Lower leg skin (tissue), 4 donors: ENCODE measurements at regions not wholly inside any gene's neighbourhood (a gene's known extent, or its start where the extent isn't known, plus 50 kb on each side); places are given as distances from the start of the nearest gene placed in this dataset.

Source experiments
- DNase-seq, 2 donors: peaks; one replicate each; pipeline ENCODE4 v3.0.0-alpha.2; 2019; ENCODE audit warnings: low spot score in 2 of 2
- H3K4me3 ChIP-seq: fragments of 200-600 bp; sonication (generic); 2 replicates; pipeline ENCODE4 v1.5.1; 2017; ENCODE audit warnings: mild to moderate bottlenecking, low read depth; ENCODE audit not compliant: poor library complexity, severe bottlenecking
- POLR2A ChIP-seq, 2 donors: fragments of 450-650 bp; IDR thresholded peaks; one replicate each; pipeline ENCODE4 v1.6.1; 2016 to 2017; ENCODE audit warnings: antibody characterized with exemption in 2 of 2, mild to moderate bottlenecking in 1 of 2, moderate library complexity in 1 of 2
- WGBS, 2 donors: methylation state at CpG; one replicate each; pipeline ENCODE4 v1.1.5; 2018; 5-methylcytosine and 5-hydroxymethylcytosine counted together
- intact Hi-C: fragments of 100-400 bp; cut with DNase I; formaldehyde crosslinking; loops from one replicate; pipeline ENCODE4 v1.15.0; 2023; ENCODE audit warnings: low total_unique reads
- TF ChIP-seq, protein P1 (sequence below), 3 donors: fragments of 450-650 bp; IDR thresholded peaks; one replicate each; pipeline ENCODE4 v1.5.1; 2016; ENCODE audit warnings: antibody characterized with exemption in 3 of 3, mild to moderate bottlenecking in 3 of 3, moderate library complexity in 2 of 3

GRCh38 chr2:105554235-105554634, 155.4 kb upstream of the FHL2 start:
- H3K4me3 ChIP-seq, result no peak overlapping the region
- no peak for TF ChIP-seq POLR2A (IDR thresholded peaks at IDR 0.05)
- TF ChIP-seq, protein P1, sequence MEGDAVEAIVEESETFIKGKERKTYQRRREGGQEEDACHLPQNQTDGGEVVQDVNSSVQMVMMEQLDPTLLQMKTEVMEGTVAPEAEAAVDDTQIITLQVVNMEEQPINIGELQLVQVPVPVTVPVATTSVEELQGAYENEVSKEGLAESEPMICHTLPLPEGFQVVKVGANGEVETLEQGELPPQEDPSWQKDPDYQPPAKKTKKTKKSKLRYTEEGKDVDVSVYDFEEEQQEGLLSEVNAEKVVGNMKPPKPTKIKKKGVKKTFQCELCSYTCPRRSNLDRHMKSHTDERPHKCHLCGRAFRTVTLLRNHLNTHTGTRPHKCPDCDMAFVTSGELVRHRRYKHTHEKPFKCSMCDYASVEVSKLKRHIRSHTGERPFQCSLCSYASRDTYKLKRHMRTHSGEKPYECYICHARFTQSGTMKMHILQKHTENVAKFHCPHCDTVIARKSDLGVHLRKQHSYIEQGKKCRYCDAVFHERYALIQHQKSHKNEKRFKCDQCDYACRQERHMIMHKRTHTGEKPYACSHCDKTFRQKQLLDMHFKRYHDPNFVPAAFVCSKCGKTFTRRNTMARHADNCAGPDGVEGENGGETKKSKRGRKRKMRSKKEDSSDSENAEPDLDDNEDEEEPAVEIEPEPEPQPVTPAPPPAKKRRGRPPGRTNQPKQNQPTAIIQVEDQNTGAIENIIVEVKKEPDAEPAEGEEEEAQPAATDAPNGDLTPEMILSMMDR (IDR thresholded peaks at IDR 0.05), result no peak
- intact Hi-C loops, result no loop called here
- no peak for DNase-seq

DNA sequence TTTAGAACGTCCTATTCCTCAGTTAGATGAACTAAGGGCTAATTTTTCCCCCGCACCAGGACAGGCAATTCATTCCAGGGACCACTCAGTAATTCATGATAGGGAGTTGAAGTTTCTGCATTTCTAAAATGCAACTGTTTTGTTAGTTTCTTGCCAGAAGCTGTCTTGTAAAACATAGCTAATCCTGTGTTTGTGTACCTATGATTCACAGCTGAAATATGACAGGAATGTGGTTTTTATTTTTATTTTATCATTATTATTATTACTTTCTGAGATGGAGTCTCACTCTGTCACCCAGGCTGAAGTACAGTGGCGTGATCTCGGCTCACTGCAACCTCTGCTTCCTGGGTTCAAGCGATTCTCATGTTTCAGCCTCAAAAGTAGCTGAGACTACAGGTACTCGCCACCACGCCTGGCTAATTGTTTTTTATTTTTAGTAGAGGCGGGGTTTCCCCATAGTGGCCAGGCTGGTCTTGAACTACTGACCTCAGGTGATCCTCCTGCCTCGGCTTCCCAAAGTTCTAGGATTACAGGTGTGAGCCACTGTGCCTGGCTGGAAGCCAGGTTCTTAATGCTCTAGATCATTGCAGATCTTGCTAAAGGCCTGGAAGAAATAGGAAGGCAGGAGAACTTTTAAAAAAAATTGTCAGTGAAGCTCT, 154.8 kb upstream of the FHL2 start:
- 52 to 55% methylated on average over 9 of the region's 9 CpGs for WGBS, 2 donors
- peak in 1 of 2 donors; percentile 58 for DNase-seq
- intact Hi-C loops, result no loop called here
- no peak overlapping the region for H3K4me3 ChIP-seq
- no peak for TF ChIP-seq POLR2A (IDR thresholded peaks at IDR 0.05)
- TF ChIP-seq, protein P1 (IDR thresholded peaks at IDR 0.05), result no peak

DNA sequence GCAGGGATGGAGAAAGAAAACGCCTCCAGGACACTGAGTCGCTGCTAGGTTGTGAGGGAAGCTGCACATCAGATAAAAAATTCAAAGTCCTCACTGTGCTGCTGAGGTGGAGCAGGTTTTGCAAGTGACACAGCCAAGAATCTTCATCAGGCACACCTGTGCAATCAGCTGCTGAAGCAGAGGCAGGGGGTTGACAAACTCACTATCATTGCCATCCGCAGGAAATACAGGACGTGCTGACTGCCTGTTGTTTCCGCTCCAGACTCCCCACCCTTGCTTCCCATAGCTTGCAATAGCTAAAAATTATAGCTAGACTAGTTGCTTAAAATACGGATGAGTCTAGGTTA, 147.8 kb upstream of the FHL2 start:
- no peak overlapping the region for H3K4me3 ChIP-seq
- no peak for TF ChIP-seq POLR2A (IDR thresholded peaks at IDR 0.05)
- 47 to 51% methylated on average over 6 of the region's 6 CpGs for WGBS, 2 donors
- peak; percentile 15 to 70 for DNase-seq
- intact Hi-C loops, result no loop called here

DNA sequence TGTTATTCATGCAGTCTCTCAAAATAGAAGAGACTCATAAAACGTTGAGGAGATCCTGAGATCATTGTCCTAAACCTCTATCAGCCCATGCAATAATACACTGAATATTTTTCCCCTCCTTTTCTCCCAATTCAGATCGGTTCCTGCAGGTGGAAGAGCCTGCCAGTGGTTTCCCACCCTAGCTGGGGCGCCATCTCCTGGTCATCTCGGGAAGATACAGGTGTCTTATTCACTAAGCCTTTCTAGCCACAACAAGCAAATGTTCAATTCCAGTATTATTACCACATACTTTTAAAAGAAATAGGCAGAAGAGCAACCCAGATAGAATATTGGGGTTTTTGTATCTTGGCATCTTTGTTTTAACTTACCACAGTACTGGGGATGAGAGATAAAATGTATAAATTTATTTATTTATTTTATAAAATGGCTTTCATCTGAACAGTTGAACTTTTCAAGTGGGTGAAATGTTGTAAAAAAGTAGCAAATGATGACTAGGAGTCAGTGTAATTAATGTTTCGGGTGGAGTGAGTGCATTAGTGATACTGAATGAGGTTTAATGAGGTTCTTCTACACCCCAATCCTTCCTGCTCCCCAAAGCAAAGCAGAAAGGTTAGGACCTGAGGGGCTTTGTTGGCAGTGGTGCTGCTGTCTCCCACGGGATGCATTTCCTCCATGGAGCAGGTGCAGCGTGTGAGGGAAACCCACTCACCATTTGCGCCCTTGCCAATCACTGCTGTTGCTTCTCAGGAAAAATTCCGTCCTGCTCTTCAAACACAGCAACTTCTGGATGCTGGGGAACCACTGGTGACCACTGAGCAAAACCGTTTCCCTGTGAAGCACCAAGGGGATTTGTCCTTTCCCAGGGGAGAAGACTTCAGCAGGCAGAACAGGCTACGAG, 147.1 kb upstream of the FHL2 start:
- peak; percentile 29 to 86 for DNase-seq
- intact Hi-C loops, result no loop called here
- WGBS, 2 donors, result 28 to 31% methylated on average over 11 of the region's 11 CpGs
- H3K4me3 ChIP-seq, result no peak overlapping the region
- TF ChIP-seq POLR2A (IDR thresholded peaks at IDR 0.05), result no peak
- TF ChIP-seq, protein P1 (IDR thresholded peaks at IDR 0.05), result peak in 1 of 3 donors; percentile 30

GRCh38 chr2:105544591-105545377, 145.9 kb upstream of the FHL2 start:
- H3K4me3 ChIP-seq, result no peak overlapping the region
- WGBS, 2 donors, result 83 to 85% methylated on average over 12 of the region's 12 CpGs
- peak in 1 of 2 donors; percentile 8 for DNase-seq
- intact Hi-C loops, result no loop called here
- TF ChIP-seq, protein P1 (IDR thresholded peaks at IDR 0.05), result no peak
- TF ChIP-seq POLR2A (IDR thresholded peaks at IDR 0.05), result no peak
